HCT116 (cell line): ENCODE measurements at regions not wholly inside any gene's neighbourhood (a gene's known extent, or its start where the extent isn't known, plus 50 kb on each side); places are given as distances from the start of the nearest gene placed in this dataset.

Experiments used
- ATAC-seq: fragments of 200-7000 bp; cut with Tn5 transposase; 2 replicates; pipeline ENCODE4 v1.9.1; 2020; ENCODE audit warnings: mild to moderate bottlenecking, moderate library complexity
- BruUV-seq: library from RNA; stranded (reverse); fragments of 400-500 nt; replicated peaks from 2 replicates; lab custom pipeline; 2021; lab: Mats Ljungman, UMichigan
- CTCF ChIA-PET: fragments of 300-600 bp; sonication (Branson Sonifier 250); formaldehyde crosslinking; loops from one replicate; lab custom pipeline; 2021; ENCODE audit warnings: antibody characterized with exemption; lab: Charles Lee
- POLR2A ChIA-PET: fragments of 300-600, 350-600 bp; sonication (Branson Sonifier 250); formaldehyde crosslinking; loops from one replicate; lab custom pipeline; 2021; ENCODE audit warnings: antibody characterized with exemption; lab: Charles Lee
- RAD21 ChIA-PET, 2 experiments: fragments of 300-600 bp; sonication (Branson Sonifier 250); formaldehyde crosslinking; loops; one replicate each; lab custom pipeline; 2023; ENCODE audit warnings: low total read pairs in 2 of 2; ENCODE audit not compliant: uncharacterized antibody in 2 of 2, unreplicated experiment in 2 of 2, low non-redundant PET in 1 of 2; lab: Charles Lee
- DNase-seq: peaks from one replicate; pipeline ENCODE4 v3.0.0-alpha.2; 2010; ENCODE audit warnings: low read depth, low spot score
- H2AFZ ChIP-seq: fragments of 200-600 bp; shearing (Covaris generic), sonication (generic); 2 replicates; pipeline ENCODE4 v1.6.1; 2017; ENCODE audit warnings: low read depth, mixed run types, mixed read lengths, antibody characterized with exemption, low read length; ENCODE audit not compliant: poor library complexity, severe bottlenecking
- H3K27ac ChIP-seq: 2 replicates; pipeline ENCODE4 v1.5.1; 2012; ENCODE audit warnings: low read depth, low read length
- H3K27me3 ChIP-seq: fragments of 200-600 bp; sonication (generic); 2 replicates; pipeline ENCODE4 v1.6.1; 2016; ENCODE audit warnings: mixed run types, low read length, mixed read lengths; ENCODE audit not compliant: insufficient read depth
- H3K36me3 ChIP-seq, 2 experiments: fragments of 200-500 bp in 1 of 2; fragments of 200-600 bp in 1 of 2; sonication (Bioruptor generic) in 1 of 2; sonication (generic) in 1 of 2; 2 replicates each; pipeline versions ENCODE4 v1.5.1 to v1.6.1; 2014 to 2016; ENCODE audit warnings: low read length in 2 of 2, inconsistent platforms in 1 of 2, mixed read lengths in 1 of 2, mixed run types in 1 of 2; ENCODE audit not compliant: insufficient read depth in 2 of 2, control insufficient read depth in 1 of 2
- H3K4me1 ChIP-seq, 2 experiments: fragments of 200-600 bp in 1 of 2; sonication (generic) in 1 of 2; 2 replicates each; pipeline versions ENCODE4 v1.5.1 to v1.6.1; 2012 to 2017; ENCODE audit warnings: low read length in 2 of 2, inconsistent platforms in 1 of 2, mild to moderate bottlenecking in 1 of 2, mixed read lengths in 1 of 2, mixed run types in 1 of 2, moderate library complexity in 1 of 2; ENCODE audit not compliant: insufficient read depth in 2 of 2, control insufficient read depth in 1 of 2
- H3K4me2 ChIP-seq: fragments of 200-600 bp; sonication (generic); 2 replicates; pipeline ENCODE4 v1.6.1; 2017; ENCODE audit warnings: mixed run types, low read length, mixed read lengths
- H3K4me3 ChIP-seq, 2 experiments: fragments of 200-600 bp in 1 of 2; sonication (generic) in 1 of 2; replicated peaks in 1 of 2; 2 replicates each; pipeline ENCODE4 v1.5.1; 2011 to 2016; ENCODE audit warnings: low read length in 2 of 2, control low read depth in 1 of 2, low read depth in 1 of 2, mild to moderate bottlenecking in 1 of 2, mixed read lengths in 1 of 2, mixed run types in 1 of 2
- H3K79me2 ChIP-seq: fragments of 200-600 bp; sonication (generic); 2 replicates; pipeline ENCODE4 v1.6.1; 2017; ENCODE audit warnings: mild to moderate bottlenecking, mixed run types, low read length, moderate library complexity, mixed read lengths; ENCODE audit not compliant: insufficient read depth
- H3K9ac ChIP-seq: fragments of 200-600 bp; sonication (generic); 2 replicates; pipeline ENCODE4 v1.6.1; 2016; ENCODE audit warnings: low read length, mixed read lengths
- H3K9me2 ChIP-seq: fragments of 200-600 bp; sonication (generic), shearing (Covaris generic); 2 replicates; pipeline ENCODE4 v1.6.1; 2017; ENCODE audit warnings: mixed run types, mild to moderate bottlenecking, moderate library complexity; ENCODE audit not compliant: insufficient read depth
- H3K9me3 ChIP-seq, 2 experiments: fragments of 200-500 bp in 1 of 2; fragments of 200-600 bp in 1 of 2; sonication (Bioruptor generic) in 1 of 2; sonication (generic) in 1 of 2; 2 replicates each; pipeline ENCODE4 v1.6.1; 2014 to 2017; ENCODE audit warnings: low read length in 2 of 2, mixed read lengths in 2 of 2, inconsistent platforms in 1 of 2, low read depth in 1 of 2, mild to moderate bottlenecking in 1 of 2, mixed run types in 1 of 2, moderate library complexity in 1 of 2; ENCODE audit not compliant: control insufficient read depth in 1 of 2, insufficient read depth in 1 of 2
- H4K20me1 ChIP-seq: fragments of 200-600 bp; sonication (generic), shearing (Covaris generic); 2 replicates; pipeline ENCODE4 v1.6.1; 2017; ENCODE audit warnings: mixed run types, mild to moderate bottlenecking, moderate library complexity; ENCODE audit not compliant: insufficient read depth
- ATF3 ChIP-seq: IDR thresholded peaks from 2 replicates; pipeline ENCODE4 v1.6.1; 2012
- CEBPB ChIP-seq: IDR thresholded peaks from 2 replicates; pipeline ENCODE4 v1.6.1; 2012; ENCODE audit warnings: low read depth
- POLR2AphosphoS5 ChIP-seq: IDR thresholded peaks from 2 replicates; pipeline ENCODE4 v1.6.1; 2011; ENCODE audit warnings: mild to moderate bottlenecking, low read depth, low read length, moderate library complexity
- REST ChIP-seq: IDR thresholded peaks from 2 replicates; pipeline ENCODE4 v1.6.1; 2012; ENCODE audit warnings: low read depth
- ZFX ChIP-seq: fragments of 450-650 bp; IDR thresholded peaks from 2 replicates; pipeline ENCODE4 v1.6.1; 2017
- intact Hi-C: fragments of 100-400 bp; cut with micrococcal nuclease; formaldehyde crosslinking; loops from 2 replicates; pipeline ENCODE4 v1.10.0; 2022

- BruUV-seq, result no TSS peak
- no peak for ATAC-seq
These were observed 337.6 kb upstream of the NR3C2 start for GRCh38 chr4:148779771-148780170.

More at GRCh38 chr4:148779771-148780170, 337.6 kb upstream of the NR3C2 start:
- Histone ChIP-seq H3K4me2 (no peak overlapping the region), H3K36me3 (no peaks in the 10 kb centered on the region), H3K9me3 (no peaks in the 10 kb centered on the region), H3K79me2 (no peaks in the 10 kb centered on the region), H3K27me3 (no peaks in the 10 kb centered on the region), H3K27ac (no peak overlapping the region), H2AFZ (no peak overlapping the region), H3K4me1 (peaks cover 0 to 6% of the 10 kb centered on the region in 2 experiments; a peak in 1 of 4 replicates), H3K4me3 (no peak overlapping the region), H3K9ac (no peak overlapping the region), H4K20me1 (no peaks in the 10 kb centered on the region), H3K9me2 (no peaks in the 10 kb centered on the region)
- POLR2A ChIA-PET, result no interaction called here
- RAD21 ChIA-PET, result no interaction called here
- intact Hi-C loops, result no loop called here
- CTCF ChIA-PET, result no interaction called here
- no peak for DNase-seq
- no peak for TF ChIP-seq REST
- TF ChIP-seq ATF3, result no peak
- TF ChIP-seq ZFX, result no peak
- TF ChIP-seq CEBPB, result no peak
- TF ChIP-seq POLR2AphosphoS5, result no peak
